ENCODE measurements at regions not wholly inside any gene's neighbourhood (a gene's known extent, or its start where the extent isn't known, plus 50 kb on each side); places are given as distances from the start of the nearest gene placed in this dataset.

DNA sequence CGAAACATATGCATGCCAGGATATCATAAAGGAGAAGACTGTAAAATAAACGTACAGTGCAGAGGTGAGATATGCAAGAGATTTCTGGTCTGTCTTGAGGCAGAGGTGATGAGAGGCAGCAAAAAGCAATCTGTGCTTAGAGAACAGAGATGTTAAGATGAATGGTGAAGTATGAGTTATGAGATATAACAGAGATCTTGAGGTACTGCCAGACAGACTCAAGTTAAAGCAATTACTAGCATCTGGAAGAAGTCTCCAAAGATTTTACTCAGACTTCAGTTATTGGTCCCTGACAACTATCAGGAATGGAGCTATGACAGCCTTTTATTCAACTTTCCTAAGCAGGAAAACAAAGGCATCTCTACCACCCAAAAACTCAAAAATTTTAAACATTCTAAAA is 122.8 kb upstream of the DST start:
- DNase-seq, result no peak

DNA sequence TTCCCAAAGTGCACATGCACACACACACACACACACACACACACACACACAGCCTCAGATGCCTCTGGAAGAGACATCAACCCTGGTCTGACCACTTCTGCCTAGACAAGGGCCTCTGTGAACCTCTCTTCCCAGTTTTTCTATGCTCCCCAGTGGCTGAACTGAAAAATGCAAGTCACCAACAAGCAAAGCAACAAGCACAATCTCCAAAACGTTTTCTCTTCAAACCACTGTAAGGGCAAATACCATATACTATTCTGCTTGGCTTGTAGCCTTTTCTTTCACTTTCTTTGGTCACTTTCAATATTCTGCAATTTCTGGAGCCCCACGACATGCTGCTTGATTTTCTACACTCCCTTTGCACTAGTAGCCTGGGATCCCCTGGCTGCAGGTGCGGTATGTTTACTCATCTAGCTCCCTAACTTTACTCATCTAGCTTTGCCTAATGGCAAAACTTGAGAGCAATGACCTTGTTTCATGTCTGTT is 121.4 kb upstream of the DST start:
- no peak for DNase-seq

- no peak for DNase-seq
Observed at GRCh38 chr6:56761651-56762050, 119.0 kb upstream of the DST start.

DNA sequence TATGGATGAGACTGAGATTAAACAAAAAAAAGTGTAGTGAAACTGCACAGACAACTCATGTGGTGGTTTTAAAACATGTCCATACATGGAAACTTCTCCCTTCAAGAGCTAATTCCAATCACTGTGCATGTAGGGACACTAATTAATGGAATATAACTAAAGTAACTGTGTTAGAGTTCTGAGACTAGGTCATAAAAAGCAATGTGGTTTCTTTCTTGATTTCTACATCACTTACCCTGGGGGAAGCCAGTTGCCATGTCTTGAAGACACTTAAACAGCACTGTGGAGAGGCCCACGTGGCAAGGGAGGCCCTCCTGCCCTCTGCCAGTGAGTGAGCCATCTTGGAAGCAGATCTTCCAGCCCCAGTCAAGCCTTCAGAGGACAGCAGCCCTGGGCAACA is 118.2 kb upstream of the DST start:
- DNase-seq, result no peak

DNA sequence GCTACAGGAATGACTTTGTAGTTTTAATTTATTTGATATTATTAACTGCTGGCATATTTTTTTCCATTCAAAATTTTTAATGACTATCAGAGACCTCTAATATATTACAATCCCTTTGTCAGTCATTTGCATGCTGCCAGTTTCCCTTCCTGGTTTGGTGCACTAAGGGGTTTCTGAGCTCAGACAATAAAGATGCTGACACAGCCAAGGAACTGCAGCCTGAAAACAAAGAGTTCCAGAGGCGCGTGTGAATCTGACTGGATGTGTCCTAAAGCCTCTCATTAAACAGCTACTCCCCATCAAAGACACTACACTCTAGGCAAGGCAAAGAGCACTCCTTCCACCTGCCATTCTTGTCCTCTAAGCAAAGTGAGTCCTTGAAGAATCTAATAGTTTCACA is 116.8 kb upstream of the DST start:
- DNase-seq, result no peak

DNA sequence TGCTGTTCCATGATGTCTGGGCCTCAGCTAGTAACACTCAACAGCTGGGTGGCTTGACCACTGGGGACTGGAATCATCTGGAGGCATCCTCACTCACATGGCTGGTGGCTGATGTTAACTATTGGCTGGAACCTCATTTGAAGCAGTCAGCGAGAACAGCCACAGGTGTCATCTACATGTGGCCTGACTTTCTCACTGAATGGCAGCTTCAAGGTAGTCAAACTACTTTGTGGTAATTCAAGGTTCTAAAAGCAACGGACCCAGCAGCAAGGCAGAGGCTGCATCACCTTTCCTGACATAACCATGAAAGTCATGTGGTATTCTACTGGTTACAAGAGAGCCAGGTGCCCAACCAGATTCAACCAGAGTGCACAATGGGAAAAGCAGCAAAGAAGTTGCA is 115.9 kb upstream of the DST start:
- no peak for DNase-seq

DNA sequence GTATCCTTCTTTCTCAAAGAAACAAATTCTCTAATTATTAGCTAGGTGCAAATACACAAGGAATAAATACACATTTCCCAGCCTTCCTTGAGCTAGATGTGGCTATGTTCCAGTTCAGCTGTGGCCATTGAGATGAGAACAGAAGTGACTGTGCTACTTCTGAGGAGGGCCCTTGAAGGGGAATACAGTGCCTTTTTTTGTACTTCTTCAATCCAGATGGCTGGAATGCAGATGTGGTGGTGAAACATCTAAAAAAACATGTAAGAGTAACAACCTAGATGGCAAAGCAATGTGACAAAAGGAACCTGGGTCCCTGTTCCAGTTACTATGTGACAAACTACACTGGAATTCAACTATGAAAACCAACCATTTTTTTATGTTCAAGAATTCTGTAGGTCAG is 115.4 kb upstream of the DST start:
- DNase-seq, result no peak

DNA sequence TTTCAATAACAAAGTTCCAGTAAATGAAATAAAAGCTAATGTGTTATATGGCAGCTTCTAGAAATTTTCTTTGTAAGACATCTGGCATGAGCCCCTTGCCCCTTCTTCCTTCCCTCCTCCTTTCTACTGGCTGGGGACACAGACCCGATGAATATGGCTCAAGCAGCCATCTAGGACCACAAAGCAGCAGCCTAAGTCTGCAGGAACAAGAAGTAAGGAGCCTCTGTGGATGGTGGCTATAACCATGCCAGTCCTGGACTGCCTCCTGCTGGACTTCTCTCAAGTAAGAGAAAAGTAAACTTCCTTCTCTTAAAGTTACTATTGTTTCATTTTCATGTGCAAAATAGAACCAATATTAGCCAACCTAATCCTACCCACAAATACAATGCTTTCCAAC is 114.9 kb upstream of the DST start:
- DNase-seq, result no peak

GRCh38 chr6:56756791-56757587 is 114.3 kb upstream of the DST start:
- DNase-seq, result no peak

- no peak for DNase-seq
Observed at GRCh38 chr6:56756219-56756789, 113.6 kb upstream of the DST start.

DNA sequence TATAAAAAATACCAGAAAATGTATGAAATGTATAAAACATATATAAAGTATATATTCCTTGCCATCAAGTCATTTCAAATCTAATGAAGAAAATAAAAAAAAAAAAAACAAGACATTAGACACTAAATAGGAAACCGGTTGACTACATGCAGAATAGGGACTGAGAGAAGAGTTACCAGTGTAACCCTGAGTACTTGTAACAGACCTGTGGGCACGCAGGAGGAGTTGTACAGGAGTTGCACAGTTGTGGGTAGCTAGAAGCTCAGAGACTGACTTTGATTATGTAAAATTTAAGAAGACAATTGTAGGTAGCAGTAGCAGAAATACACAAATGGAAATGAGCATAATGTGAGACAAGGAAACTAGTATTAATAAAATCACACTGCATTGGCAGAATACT is 112.4 kb upstream of the DST start:
- no peak for DNase-seq

DNA sequence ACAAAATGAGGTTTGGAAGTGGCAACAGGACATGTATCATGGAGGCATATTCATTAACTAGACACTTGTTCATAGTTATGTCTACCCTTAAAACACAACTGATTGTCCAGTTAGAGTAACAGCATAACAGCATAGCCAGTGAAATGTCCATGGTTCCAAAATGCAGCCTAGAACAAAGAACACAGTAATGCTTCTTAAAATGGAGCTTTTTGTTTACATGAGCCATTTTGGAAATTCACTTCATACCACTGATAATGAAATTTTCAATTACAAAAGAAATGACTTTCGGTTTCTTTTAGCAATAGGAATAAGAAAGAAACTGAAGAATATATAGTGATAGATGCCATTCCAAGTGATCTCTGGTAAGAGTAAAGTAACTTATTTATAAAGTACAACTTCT is 111.1 kb upstream of the DST start:
- DNase-seq, result no peak

GRCh38 chr6:56752534-56752933 is 109.8 kb upstream of the DST start:
- DNase-seq, result no peak

DNA sequence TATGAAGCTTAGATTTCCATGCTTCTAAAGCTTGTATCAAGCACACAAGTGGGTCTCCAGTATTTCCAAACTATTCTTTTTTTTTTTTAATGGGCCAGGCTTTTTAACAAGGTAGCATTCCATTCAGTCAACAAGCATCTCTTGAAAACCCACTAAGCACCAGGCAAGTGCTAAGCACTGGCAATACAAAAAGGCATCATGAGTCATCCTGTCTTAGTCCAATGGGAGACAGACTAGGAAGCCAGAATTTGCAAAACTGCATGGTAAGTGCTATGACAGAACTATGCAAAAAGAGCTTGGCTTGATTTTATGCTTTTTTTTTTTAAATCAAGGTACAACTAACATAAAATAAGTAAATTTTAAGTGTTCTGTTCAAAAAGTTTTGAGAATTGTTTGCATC is 109.3 kb upstream of the DST start:
- no peak for DNase-seq

- DNase-seq, result no peak
Observed at GRCh38 chr6:56751604-56752003, 108.9 kb upstream of the DST start.

DNA sequence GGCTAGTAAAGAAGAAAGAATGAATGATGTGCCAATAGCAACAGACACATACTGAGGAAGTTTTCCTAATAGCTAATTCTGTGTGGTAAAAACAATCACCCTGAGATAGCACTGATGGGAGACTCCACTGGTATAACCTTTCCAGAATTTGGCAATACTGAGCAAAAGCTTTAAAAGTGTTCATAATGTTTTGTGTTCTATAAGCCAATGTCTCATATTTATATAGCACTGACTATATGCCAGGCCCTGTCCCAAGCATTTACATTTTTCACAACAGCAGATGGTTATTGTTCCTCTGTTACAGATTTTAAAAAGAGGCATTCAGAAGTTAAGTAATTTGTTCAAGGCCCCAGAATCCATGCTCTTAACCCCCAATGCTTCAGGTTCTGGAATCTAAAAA is 108.0 kb upstream of the DST start:
- DNase-seq, result no peak

DNA sequence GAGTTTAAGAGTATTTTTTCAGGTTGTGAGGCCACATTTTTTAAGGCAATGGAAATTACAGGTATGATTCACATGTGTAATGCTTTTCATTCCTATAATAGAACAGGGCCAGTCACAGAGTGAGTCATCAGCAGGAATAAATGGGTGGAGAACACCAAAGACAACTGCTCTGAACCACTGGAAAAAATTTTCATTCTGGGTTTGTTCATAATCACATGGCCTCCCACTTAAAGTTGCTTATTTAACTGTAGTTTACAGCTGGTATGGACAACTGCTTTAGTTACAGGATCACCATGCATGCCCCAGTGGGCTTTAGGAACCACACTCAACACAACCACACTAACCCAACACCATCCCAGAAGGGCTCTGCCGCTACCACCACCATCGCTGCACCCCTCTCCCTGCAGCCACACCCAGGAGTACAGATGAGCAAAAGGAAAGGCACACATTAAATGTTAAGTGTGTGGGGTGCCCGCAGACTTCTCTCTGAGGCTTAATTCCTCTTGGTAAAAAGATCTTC is 107.0 kb upstream of the DST start:
- DNase-seq, result no peak

- DNase-seq, result no peak
Observed at GRCh38 chr6:56746767-56747504, 104.2 kb upstream of the DST start.

- no peak for DNase-seq
Observed at GRCh38 chr6:56745971-56746370, 103.3 kb upstream of the DST start.

DNA sequence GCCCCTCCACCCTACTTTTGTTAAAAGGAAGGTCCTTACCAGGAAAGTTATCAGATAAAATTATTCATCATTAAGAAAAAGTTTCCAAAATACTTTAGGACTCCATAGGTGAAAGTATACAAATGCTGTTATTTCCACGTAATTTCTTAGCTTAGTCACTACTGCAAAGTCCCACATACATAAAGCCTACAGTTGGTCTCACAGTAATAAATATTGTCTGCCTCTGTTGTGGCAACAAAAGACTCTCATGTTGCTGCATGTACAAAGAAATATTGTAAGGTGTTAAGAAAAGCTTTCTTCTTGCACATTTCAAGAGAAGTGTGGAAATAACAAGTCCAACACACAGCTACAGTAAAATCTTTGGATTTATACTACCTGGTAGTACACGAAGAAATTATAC is 102.4 kb upstream of the DST start:
- DNase-seq, result no peak

- DNase-seq, result no peak
Observed at GRCh38 chr6:56744528-56744927, 101.8 kb upstream of the DST start.

DNA sequence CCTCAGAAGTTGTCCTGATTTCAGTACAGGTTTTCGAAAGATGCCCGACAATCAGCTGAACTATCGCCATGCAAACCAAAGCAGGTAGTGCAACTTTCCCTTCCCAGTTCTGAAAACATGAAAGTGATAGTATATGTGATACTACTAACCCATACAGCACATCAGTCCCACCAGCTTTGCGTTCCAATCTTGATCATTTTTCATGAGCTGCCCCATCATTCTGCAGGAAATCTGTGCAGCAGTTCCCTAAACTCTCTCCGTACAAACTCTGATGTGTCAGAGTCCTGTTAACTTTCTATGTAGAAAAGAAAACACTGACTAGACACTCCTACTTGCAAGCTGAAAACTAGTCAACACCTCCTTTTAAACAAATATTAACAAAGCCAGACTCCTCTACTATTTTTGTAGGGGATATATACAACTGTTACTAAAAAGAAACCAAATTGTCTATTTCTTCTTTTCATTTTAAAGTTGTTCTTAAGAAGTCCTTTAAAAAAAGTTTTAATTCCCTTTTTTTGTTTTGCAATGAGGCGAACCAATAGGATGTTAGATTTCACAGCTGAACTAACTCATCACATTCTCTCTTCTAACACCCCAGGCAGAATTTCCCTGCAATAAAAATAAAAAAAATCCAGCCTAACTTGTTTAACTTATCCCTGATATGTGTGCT is 99.6 kb upstream of the DST start:
- no peak for DNase-seq

- no peak for DNase-seq
Observed at GRCh38 chr6:56741472-56741871, 98.8 kb upstream of the DST start.

Data from SIG-M5 (cell line).